ENCODE measurements at regions not wholly inside any gene's neighbourhood (a gene's known extent, or its start where the extent isn't known, plus 50 kb on each side); places are given as distances from the start of the nearest gene placed in this dataset.

GRCh38 chr9:111236332-111236731 lies 93.7 kb downstream of the OR2K2 start:
- no peaks in the 10 kb centered on the region for H3K9me3 ChIP-seq (replicated peaks; ENCODE audit: control insufficient read depth, insufficient read depth, low read length)
- H4K20me1 ChIP-seq (replicated peaks; ENCODE audit: control insufficient read depth, extremely low read depth, insufficient read depth, low read length): no peaks in the 10 kb centered on the region
- H3K4me1 ChIP-seq (ENCODE audit: control insufficient read depth, extremely low read depth, insufficient read depth, low read length): no peaks in the 10 kb centered on the region
- no peak for DNase-seq (ENCODE audit: low read depth, low spot score)
- intact Hi-C loops (cut with micrococcal nuclease): no loop called here
- no peak for TF ChIP-seq POLR2A (IDR thresholded peaks at IDR 0.05; ENCODE audit: low read depth, low read length)
- no peak for TF ChIP-seq MYC (IDR thresholded peaks at IDR 0.05; ENCODE audit: low read depth, low read length)
- no peak for TF ChIP-seq JUN (IDR thresholded peaks at IDR 0.05; ENCODE audit: borderline replicate concordance, insufficient read depth, insufficient read length, low read depth)
- no peak for TF ChIP-seq MAX (IDR thresholded peaks at IDR 0.05; ENCODE audit: insufficient read depth, insufficient read length)
- TF ChIP-seq FOS (IDR thresholded peaks at IDR 0.05; ENCODE audit: borderline replicate concordance, insufficient read depth, low read length): no peak
- TF ChIP-seq EZH2 (IDR thresholded peaks at IDR 0.05; ENCODE audit: borderline replicate concordance, low read depth, low read length, severe bottlenecking): no peak
- no peak for TF ChIP-seq POLR2AphosphoS5 (IDR thresholded peaks at IDR 0.05; ENCODE audit: insufficient read depth, low read depth, low read length)
- TF ChIP-seq CTCF (IDR thresholded peaks at IDR 0.05; ENCODE audit: extremely low read depth in 1 of 2, insufficient read depth in 1 of 2, low read depth in 1 of 2, low read length in 2 of 2): no peak
- no peak for TF ChIP-seq GATA2 (IDR thresholded peaks at IDR 0.05; ENCODE audit: insufficient read depth, insufficient read length, low read depth, low read length)
- no peaks in the 10 kb centered on the region for H3K36me3 ChIP-seq (ENCODE audit: control insufficient read depth in 2 of 2, extremely low read depth in 1 of 2, insufficient read depth in 2 of 2, low read length in 2 of 2)
- no peak overlapping the region for H3K27ac ChIP-seq (ENCODE audit: insufficient read depth, low read depth, low read length)
- H3K4me2 ChIP-seq (ENCODE audit: insufficient read depth, low read length): no peak overlapping the region
- no TSS peak for BruUV-seq (replicated peaks)
- H3K79me2 ChIP-seq (ENCODE audit: control insufficient read depth, insufficient read depth, low read length): no peaks in the 10 kb centered on the region
- no peak overlapping the region for H2AFZ ChIP-seq (ENCODE audit: low read depth, low read length)
- ChIA-PET CTCF (no interaction called here), POLR2A (no interaction called here)
- FAIRE-seq: no peak
- H3K9me1 ChIP-seq (replicated peaks; ENCODE audit: control insufficient read depth, extremely low read depth, insufficient read depth, low read length): no peaks in the 10 kb centered on the region
- H3K9ac ChIP-seq (replicated peaks; ENCODE audit: extremely low read depth, insufficient read depth, low read length): no peak overlapping the region
- dilution Hi-C loops (cut with MboI; ENCODE audit: extremely low pct_ligation_motif_present, low sequenced_read_pairs): no loop called here
- no peaks in the 10 kb centered on the region for H3K27me3 ChIP-seq (ENCODE audit: control insufficient read depth in 2 of 2, insufficient read depth in 2 of 2, low read length in 2 of 2)
- no peak overlapping the region for H3K4me3 ChIP-seq (replicated peaks in 1 of 3; ENCODE audit: insufficient read depth in 1 of 3, low read depth in 1 of 3, low read length in 3 of 3)

All from endothelial cell of umbilical vein (primary cell).